Gastroesophageal sphincter (tissue), 2 donors: ENCODE measurements at regions not wholly inside any gene's neighbourhood (a gene's known extent, or its start where the extent isn't known, plus 50 kb on each side); places are given as distances from the start of the nearest gene placed in this dataset.

ENCODE experiments used
- EP300 ChIP-seq: sonication (generic); formaldehyde crosslinking; IDR thresholded peaks from one replicate; pipeline ENCODE4 v1.6.1; 2017; ENCODE audit warnings: antibody characterized with exemption, mild to moderate bottlenecking
- POLR2A ChIP-seq, 2 donors: fragments of 450-650 bp; IDR thresholded peaks; one replicate each; pipeline ENCODE4 v1.6.1; 2017; ENCODE audit warnings: antibody characterized with exemption in 2 of 2, mild to moderate bottlenecking in 2 of 2, moderate library complexity in 1 of 2
- POLR2AphosphoS5 ChIP-seq: sonication (generic); formaldehyde crosslinking; IDR thresholded peaks from one replicate; pipeline ENCODE4 v1.6.1; 2017; ENCODE audit warnings: antibody characterized with exemption

DNA sequence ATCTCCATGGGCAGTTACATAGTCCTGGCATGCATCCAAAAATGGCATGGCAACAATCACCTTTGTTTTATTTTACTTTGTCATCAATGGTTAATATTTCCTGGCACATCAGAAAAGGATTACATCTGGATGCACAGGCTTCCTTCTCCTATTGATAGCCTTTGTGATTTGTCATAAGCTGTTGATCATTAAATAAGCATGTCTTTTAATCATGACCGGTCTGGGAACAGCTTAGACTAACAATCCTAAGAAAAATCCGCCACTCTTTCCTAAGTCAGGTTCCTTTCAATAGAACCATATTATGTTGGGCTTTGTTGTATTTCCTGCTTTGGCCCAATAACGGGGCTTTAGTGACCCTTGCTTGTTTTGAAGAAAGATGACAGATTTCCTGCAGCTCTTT, 330.6 kb downstream of the DUSP10 start:
- TF ChIP-seq POLR2A (IDR thresholded peaks at IDR 0.05), result no peak
- TF ChIP-seq EP300, result no peak
- no peak for TF ChIP-seq POLR2AphosphoS5
